AG10803 (cell line): ENCODE measurements at regions not wholly inside any gene's neighbourhood (a gene's known extent, or its start where the extent isn't known, plus 50 kb on each side); places are given as distances from the start of the nearest gene placed in this dataset.
A peak's percentile ranks its signal among the peaks of the same experiment; 100 is the strongest.

Experiments
- DNase-seq: peaks from one replicate; pipeline ENCODE4 v3.0.0; 2010; ENCODE audit warnings: low read depth
- H3K4me3 ChIP-seq: 2 replicates; pipeline ENCODE4 v1.5.1; 2011; ENCODE audit warnings: mild to moderate bottlenecking, low read length, control low read depth
- TF ChIP-seq, protein P1 (sequence below): conservative IDR thresholded peaks from 2 replicates; pipeline ENCODE4 v1.5.1; 2011; ENCODE audit warnings: mild to moderate bottlenecking, low read length, control low read depth, inconsistent platforms

DNA sequence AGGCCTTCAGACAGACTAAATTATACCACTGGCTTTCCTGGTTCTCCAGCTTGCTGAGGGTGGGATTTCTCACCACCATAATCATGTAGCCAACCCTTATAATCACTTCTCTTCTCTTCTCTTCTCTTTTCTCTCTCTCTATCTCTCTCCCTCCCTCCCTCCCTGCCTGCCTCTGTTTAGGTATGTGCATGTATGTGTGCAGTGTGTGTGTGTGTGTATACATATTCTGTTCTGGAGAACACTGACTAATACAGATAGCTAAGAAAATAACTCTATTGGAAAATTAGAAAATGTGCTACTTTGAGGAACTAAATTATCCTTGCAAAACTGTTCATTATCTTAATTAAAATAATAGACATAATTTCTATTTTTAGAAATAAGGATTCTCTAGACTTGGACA lies 118.6 kb upstream of the GADL1 start:
- no peak for DNase-seq
- no peak overlapping the region for H3K4me3 ChIP-seq
- TF ChIP-seq, protein P1, sequence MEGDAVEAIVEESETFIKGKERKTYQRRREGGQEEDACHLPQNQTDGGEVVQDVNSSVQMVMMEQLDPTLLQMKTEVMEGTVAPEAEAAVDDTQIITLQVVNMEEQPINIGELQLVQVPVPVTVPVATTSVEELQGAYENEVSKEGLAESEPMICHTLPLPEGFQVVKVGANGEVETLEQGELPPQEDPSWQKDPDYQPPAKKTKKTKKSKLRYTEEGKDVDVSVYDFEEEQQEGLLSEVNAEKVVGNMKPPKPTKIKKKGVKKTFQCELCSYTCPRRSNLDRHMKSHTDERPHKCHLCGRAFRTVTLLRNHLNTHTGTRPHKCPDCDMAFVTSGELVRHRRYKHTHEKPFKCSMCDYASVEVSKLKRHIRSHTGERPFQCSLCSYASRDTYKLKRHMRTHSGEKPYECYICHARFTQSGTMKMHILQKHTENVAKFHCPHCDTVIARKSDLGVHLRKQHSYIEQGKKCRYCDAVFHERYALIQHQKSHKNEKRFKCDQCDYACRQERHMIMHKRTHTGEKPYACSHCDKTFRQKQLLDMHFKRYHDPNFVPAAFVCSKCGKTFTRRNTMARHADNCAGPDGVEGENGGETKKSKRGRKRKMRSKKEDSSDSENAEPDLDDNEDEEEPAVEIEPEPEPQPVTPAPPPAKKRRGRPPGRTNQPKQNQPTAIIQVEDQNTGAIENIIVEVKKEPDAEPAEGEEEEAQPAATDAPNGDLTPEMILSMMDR, result no peak

DNA sequence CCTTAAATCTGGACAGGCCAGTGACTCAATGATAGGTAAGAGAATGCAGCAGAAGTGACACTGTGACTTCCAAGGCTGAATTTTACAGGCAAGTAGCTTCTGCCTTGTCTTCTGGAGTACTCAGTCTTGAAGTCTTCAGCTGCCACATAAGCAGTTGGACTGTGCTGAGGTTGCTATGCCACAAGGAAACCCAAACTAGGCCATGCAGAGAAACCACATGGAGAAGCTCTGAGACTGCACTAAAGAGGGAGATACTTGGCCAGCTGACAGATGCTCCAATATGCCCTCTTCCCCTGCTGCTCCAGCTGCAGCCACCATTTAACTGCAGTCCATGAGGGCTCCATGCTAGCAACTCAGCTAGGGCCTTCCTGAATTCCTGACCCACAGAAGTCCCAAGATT lies 119.4 kb upstream of the GADL1 start:
- TF ChIP-seq, protein P1, result no peak
- H3K4me3 ChIP-seq, result no peak overlapping the region
- peak; percentile 43 for DNase-seq

DNA sequence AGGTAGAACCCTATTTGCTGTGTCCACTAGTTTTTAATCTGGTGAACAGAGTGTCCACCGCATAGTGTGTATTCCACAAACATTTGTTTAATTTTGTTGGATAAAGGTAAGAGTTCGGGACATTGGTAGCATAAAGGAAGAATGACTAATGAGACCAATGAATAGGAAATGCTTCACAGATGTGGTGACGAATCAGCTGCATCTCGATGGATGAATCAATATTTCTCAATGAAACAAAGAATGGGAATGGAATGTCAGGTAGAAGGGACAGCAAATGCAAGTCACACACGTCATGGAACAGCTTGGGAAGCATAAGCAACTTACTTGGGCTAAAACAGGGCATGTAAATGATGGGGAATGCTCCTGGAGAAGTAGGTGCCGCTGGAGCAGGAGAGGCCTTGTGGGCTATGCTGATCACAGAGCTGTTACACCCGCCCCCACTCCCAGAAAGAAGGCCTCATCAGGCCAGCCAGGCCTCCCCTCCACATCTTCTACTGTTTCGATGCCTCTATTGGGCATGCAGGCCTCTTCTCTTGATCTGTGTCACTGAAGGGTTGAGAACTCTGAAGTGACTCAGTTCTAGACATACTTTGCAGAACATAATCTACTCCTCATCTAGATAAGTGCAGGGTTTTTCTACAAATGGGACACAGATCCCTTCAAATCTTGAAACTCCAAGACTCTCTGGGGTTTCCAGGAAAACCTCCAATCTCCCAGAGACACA lies 120.0 kb upstream of the GADL1 start:
- no peak overlapping the region for H3K4me3 ChIP-seq
- TF ChIP-seq, protein P1, result no peak
- DNase-seq, result peak; percentile 57

DNA sequence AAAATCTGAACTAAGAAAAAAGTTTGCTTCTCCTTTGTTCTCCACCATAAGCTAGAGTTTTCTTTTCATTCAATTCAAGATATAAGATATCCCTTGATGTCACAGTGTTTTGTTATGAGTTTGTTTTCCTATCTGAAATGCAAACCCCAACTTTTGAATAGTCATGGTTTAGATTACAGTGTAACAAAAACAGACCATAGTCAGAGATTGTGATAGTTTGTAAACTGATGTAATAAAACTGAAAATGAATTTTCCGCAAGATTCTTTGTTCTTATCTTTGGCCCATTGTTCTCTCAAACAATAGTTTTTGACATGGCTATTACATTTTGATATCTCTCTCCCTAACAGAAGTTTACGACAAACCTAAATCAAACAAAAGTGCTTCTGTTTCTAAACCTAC lies 121.7 kb upstream of the GADL1 start:
- DNase-seq, result no peak
- TF ChIP-seq, protein P1, result no peak
- H3K4me3 ChIP-seq, result no peak overlapping the region

DNA sequence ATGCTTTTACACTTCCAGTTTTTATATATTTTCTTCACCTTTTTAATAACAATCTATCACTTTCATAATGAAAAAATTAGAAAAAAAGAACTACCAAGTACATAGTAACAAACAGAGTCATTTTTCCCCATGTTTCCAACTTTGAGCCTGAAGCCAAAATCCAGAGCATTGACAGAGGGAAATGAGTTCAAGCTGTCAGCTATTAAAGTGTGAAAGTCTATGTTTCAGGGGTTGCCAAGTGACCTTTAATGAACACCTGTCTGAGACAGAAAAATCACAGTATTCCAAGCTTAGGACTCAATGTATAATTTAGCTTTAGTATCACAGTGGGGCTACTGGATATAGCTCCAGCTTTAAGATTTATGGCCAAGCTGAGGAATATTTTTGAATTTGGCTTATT lies 128.3 kb upstream of the GADL1 start:
- TF ChIP-seq, protein P1, result no peak
- no peak for DNase-seq
- H3K4me3 ChIP-seq, result no peak overlapping the region

DNA sequence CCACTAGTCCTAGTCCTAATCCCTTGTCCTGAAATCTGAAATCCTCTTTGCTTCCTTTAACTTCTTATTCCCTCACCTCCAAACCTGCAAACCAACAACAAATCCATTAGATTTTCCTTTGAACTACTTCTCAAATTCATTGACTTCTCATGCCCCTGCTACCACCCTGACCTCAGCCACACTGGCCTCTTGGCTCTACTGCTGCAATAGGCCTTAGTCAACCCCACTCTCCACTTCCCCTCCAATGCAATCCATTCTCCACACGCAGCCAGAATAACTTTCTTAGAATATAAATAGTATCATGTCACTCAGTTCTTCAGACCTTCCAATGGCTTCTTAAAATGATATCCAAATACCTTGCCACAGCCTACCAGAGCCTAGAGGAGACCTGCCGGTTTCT lies 131.1 kb upstream of the GADL1 start:
- no peak overlapping the region for H3K4me3 ChIP-seq
- TF ChIP-seq, protein P1, result no peak
- no peak for DNase-seq

DNA sequence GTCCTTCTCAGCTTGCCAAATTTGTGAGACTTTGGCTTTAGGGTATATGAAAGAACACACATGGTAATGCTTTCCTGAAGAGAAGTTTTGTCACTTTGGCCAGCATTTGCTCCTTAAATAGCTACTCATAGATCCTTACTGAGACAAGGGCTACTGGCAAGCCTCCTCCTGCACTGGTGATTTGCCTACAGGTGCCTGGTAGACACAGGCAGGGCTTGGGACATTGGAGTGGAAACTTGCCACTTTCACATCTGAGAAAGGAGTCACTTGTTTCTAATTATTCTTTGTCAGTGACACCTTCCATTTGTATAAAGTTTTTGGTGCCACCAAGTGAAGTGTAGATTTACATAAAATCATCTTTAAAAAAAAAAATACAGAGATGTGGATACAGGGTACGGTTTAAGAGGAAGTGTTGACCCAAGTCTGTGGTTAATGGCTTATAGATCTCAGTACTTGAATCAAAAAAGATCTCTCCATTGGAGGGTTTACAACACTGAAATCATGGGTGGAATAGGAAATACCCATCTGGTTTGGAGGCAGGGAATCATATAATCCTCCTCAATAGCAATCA lies 132.8 kb upstream of the GADL1 start:
- DNase-seq, result no peak
- H3K4me3 ChIP-seq, result no peak overlapping the region
- TF ChIP-seq, protein P1, result no peak
